Endothelial cell of umbilical vein (primary cell): ENCODE measurements at regions not wholly inside any gene's neighbourhood (a gene's known extent, or its start where the extent isn't known, plus 50 kb on each side); places are given as distances from the start of the nearest gene placed in this dataset.
A peak's percentile ranks its signal among the peaks of the same experiment; 100 is the strongest.

ENCODE experiments used
- BruUV-seq: library from RNA; stranded (reverse); fragments of 400-500 nt; replicated peaks from 2 replicates; lab custom pipeline; 2021; lab: Mats Ljungman, UMichigan
- CTCF ChIA-PET: fragments of 300-600, 350-600 bp; sonication (Branson Sonifier 250); formaldehyde crosslinking; loops from one replicate; lab custom pipeline; 2021; ENCODE audit warnings: antibody characterized with exemption, inconsistent platforms; lab: Charles Lee
- POLR2A ChIA-PET: fragments of 300-600, 350-600 bp; sonication (Branson Sonifier 250); formaldehyde crosslinking; loops from one replicate; lab custom pipeline; 2021; ENCODE audit warnings: antibody characterized with exemption, inconsistent platforms; lab: Charles Lee
- DNase-seq: peaks from one replicate; pipeline ENCODE4 v3.0.0-alpha.2; 2011; ENCODE audit warnings: low read depth, low spot score
- FAIRE-seq: peaks from 2 replicates; lab custom pipeline; 2011; peaks lifted over from hg19 to GRCh38; lab: Jason Lieb, UNC
- H2AFZ ChIP-seq: 2 replicates; pipeline ENCODE4 v1.6.0; 2012; ENCODE audit warnings: low read depth, low read length, control low read depth, inconsistent platforms
- H3K27ac ChIP-seq: 2 replicates; pipeline ENCODE4 v1.5.1; 2011; ENCODE audit warnings: low read depth, mild to moderate bottlenecking, control low read depth, low read length, moderate library complexity; ENCODE audit not compliant: insufficient read depth
- H3K27me3 ChIP-seq, 2 experiments: 2 replicates each; pipeline versions ENCODE4 v1.6.0 to v1.6.1; 2011; ENCODE audit warnings: low read length in 2 of 2, mixed read lengths in 1 of 2; ENCODE audit not compliant: control insufficient read depth in 2 of 2, insufficient read depth in 2 of 2
- H3K36me3 ChIP-seq, 2 experiments: 2 replicates in 1 of 2; 3 replicates in 1 of 2; pipeline ENCODE4 v1.5.1; 2011; ENCODE audit warnings: low read length in 2 of 2, mild to moderate bottlenecking in 1 of 2, moderate library complexity in 1 of 2; ENCODE audit not compliant: control insufficient read depth in 2 of 2, insufficient read depth in 2 of 2; ENCODE audit errors: extremely low read depth in 1 of 2
- H3K4me1 ChIP-seq: 3 replicates; pipeline ENCODE4 v1.5.1; 2011; ENCODE audit warnings: mild to moderate bottlenecking, low read length; ENCODE audit not compliant: control insufficient read depth, insufficient read depth; ENCODE audit errors: extremely low read depth
- H3K4me2 ChIP-seq: 2 replicates; pipeline ENCODE4 v1.6.1; 2011; ENCODE audit warnings: low read length, control low read depth, mixed read lengths; ENCODE audit not compliant: insufficient read depth
- H3K4me3 ChIP-seq, 3 experiments: fragments of 200-600 bp in 1 of 3; sonication (generic), shearing (Covaris generic) in 1 of 3; replicated peaks in 1 of 3; 2 replicates each; pipeline ENCODE4 v1.5.1; 2011 to 2016; ENCODE audit warnings: control low read depth in 3 of 3, low read length in 3 of 3, mild to moderate bottlenecking in 2 of 3, inconsistent platforms in 1 of 3, low read depth in 1 of 3, moderate library complexity in 1 of 3; ENCODE audit not compliant: insufficient read depth in 1 of 3
- H3K79me2 ChIP-seq: 2 replicates; pipeline ENCODE4 v1.6.0; 2012; ENCODE audit warnings: low read length, inconsistent platforms; ENCODE audit not compliant: control insufficient read depth, insufficient read depth
- H3K9ac ChIP-seq: replicated peaks from 2 replicates; pipeline ENCODE3; 2011; ENCODE audit warnings: low read length, control low read depth; ENCODE audit not compliant: insufficient read depth; ENCODE audit errors: extremely low read depth
- H3K9me1 ChIP-seq: replicated peaks from 3 replicates; pipeline ENCODE4 v1.6.0; 2011; ENCODE audit warnings: mild to moderate bottlenecking, low read length; ENCODE audit not compliant: control insufficient read depth, insufficient read depth; ENCODE audit errors: extremely low read depth
- H3K9me3 ChIP-seq: replicated peaks from 2 replicates; pipeline ENCODE4 v1.5.1; 2012; ENCODE audit warnings: low read length, inconsistent platforms; ENCODE audit not compliant: control insufficient read depth, insufficient read depth
- H4K20me1 ChIP-seq: replicated peaks from 2 replicates; pipeline ENCODE3; 2011; ENCODE audit warnings: mild to moderate bottlenecking, low read length; ENCODE audit not compliant: control insufficient read depth, insufficient read depth; ENCODE audit errors: extremely low read depth
- CTCF ChIP-seq, 2 donors: IDR thresholded peaks; 1 replicate in 1 of 2; 2 replicates in 1 of 2; pipeline ENCODE4 v1.5.1; 2011; ENCODE audit warnings: low read length in 2 of 2, mild to moderate bottlenecking in 2 of 2, moderate library complexity in 2 of 2, control low read depth in 1 of 2, inconsistent platforms in 1 of 2, low read depth in 1 of 2; ENCODE audit not compliant: insufficient read depth in 1 of 2; ENCODE audit errors: extremely low read depth in 1 of 2
- EZH2 ChIP-seq: IDR thresholded peaks from 2 replicates; pipeline ENCODE4 v1.6.1; 2012; ENCODE audit warnings: borderline replicate concordance, low read depth, mild to moderate bottlenecking, moderate library complexity, low read length, inconsistent platforms; ENCODE audit not compliant: severe bottlenecking
- FOS ChIP-seq: IDR thresholded peaks from 2 replicates; pipeline ENCODE4 v1.6.1; 2011; ENCODE audit warnings: mild to moderate bottlenecking, low read length, moderate library complexity, borderline replicate concordance; ENCODE audit not compliant: insufficient read depth
- GATA2 ChIP-seq: IDR thresholded peaks from 2 replicates; pipeline ENCODE4 v1.7.0; 2011; ENCODE audit warnings: low read depth, mild to moderate bottlenecking, moderate library complexity, mixed read lengths, low read length; ENCODE audit not compliant: insufficient read length, insufficient read depth
- JUN ChIP-seq: IDR thresholded peaks from 2 replicates; pipeline ENCODE4 v1.6.1; 2011; ENCODE audit warnings: borderline replicate concordance, low read depth; ENCODE audit not compliant: insufficient read length, insufficient read depth
- MYC ChIP-seq: IDR thresholded peaks from one replicate; pipeline ENCODE4 v1.6.1; 2011; ENCODE audit warnings: mild to moderate bottlenecking, low read depth, low read length
- POLR2A ChIP-seq: IDR thresholded peaks from 2 replicates; pipeline ENCODE4 v1.6.1; 2012; ENCODE audit warnings: low read depth, mild to moderate bottlenecking, control low read depth, low read length
- POLR2AphosphoS5 ChIP-seq: IDR thresholded peaks from 2 replicates; pipeline ENCODE4 v1.6.1; 2012; ENCODE audit warnings: low read depth, mild to moderate bottlenecking, control low read depth, low read length, moderate library complexity; ENCODE audit not compliant: insufficient read depth
- dilution Hi-C: fragments of 300-500 bp; cut with MboI; formaldehyde crosslinking; loops from one replicate; pipeline ENCODE4 v1.15.0; 2019; ENCODE audit warnings: low sequenced_read_pairs; ENCODE audit not compliant: extremely low pct_ligation_motif_present
- intact Hi-C: fragments of 100-400 bp; cut with micrococcal nuclease; formaldehyde crosslinking; loops from one replicate; pipeline ENCODE4 v1.10.0; 2022
- TF ChIP-seq, protein P1 (sequence below): IDR thresholded peaks from 2 replicates; pipeline ENCODE4 v1.6.1; 2011; ENCODE audit not compliant: insufficient read depth, insufficient read length

- Histone ChIP-seq H3K4me3 (no peak overlapping the region), H3K9me3 (no peaks in the 10 kb centered on the region), H3K79me2 (no peaks in the 10 kb centered on the region), H3K27ac (no peak overlapping the region), H2AFZ (peak overlapping the region; percentile 79), H4K20me1 (no peaks in the 10 kb centered on the region), H3K27me3 (no peaks in the 10 kb centered on the region), H3K9ac (no peak overlapping the region), H3K4me2 (no peak overlapping the region), H3K9me1 (no peaks in the 10 kb centered on the region), H3K4me1 (peaks cover 6% of the 10 kb centered on the region), H3K36me3 (no peaks in the 10 kb centered on the region)
- POLR2A ChIA-PET: interaction anchor here (0.5 to 0.7 kb wide), 2 partner anchors 84 to 890 kb away, joined by 3 read pairs; no protein-coding TSS in a partner anchor
- dilution Hi-C loops (no loop called here), intact Hi-C loops (no loop called here)
- DNase-seq (peak; percentile 43), FAIRE-seq (no peak)
- no TSS peak for BruUV-seq
- TF ChIP-seq MYC (no peak), POLR2AphosphoS5 (no peak), JUN (no peak), CTCF (IDR thresholded peaks at IDR 0.05; ENCODE audit: extremely low read depth in 1 of 2, insufficient read depth in 1 of 2, low read depth in 1 of 2, low read length in 2 of 2) (no peak), FOS (no peak), EZH2 (no peak), POLR2A (no peak), GATA2 (no peak)
- TF ChIP-seq, protein P1, sequence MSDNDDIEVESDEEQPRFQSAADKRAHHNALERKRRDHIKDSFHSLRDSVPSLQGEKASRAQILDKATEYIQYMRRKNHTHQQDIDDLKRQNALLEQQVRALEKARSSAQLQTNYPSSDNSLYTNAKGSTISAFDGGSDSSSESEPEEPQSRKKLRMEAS: no peak
- CTCF ChIA-PET: interaction anchor here (0.9 to 1.3 kb wide), 2 partner anchors 11 to 246 kb away, joined by 3 read pairs; no protein-coding TSS in a partner anchor
Observed at GRCh38 chr4:124018383-124019317, 622.1 kb downstream of the SPRY1 start.
